Naive B cell (primary cell): ENCODE measurements at regions not wholly inside any gene's neighbourhood (a gene's known extent, or its start where the extent isn't known, plus 50 kb on each side); places are given as distances from the start of the nearest gene placed in this dataset.
A peak's percentile ranks its signal among the peaks of the same experiment; 100 is the strongest.

Experiments used
- ATAC-seq, 2 donors: fragments of 150-1000 bp; cut with Tn5 transposase; 2 replicates each; pipeline ENCODE4 v1.10.0; 2021; ENCODE audit warnings: low read depth in 2 of 2, mild to moderate bottlenecking in 2 of 2, moderate library complexity in 2 of 2
- DNase-seq: peaks from one replicate; pipeline ENCODE4 v3.0.0; 2022
- H3K27ac Mint-ChIP-seq, 6 donors: one replicate each; pipeline ENCODE4 v1.8.0; 2020 to 2022; ENCODE audit warnings: mild to moderate bottlenecking in 6 of 6, mixed read lengths in 6 of 6, moderate library complexity in 5 of 6, inconsistent platforms in 2 of 6
- H3K27me3 Mint-ChIP-seq, 3 donors: one replicate each; pipeline ENCODE4 v1.8.0; 2021 to 2022; ENCODE audit warnings: mixed read lengths in 3 of 3, mild to moderate bottlenecking in 1 of 3
- H3K36me3 Mint-ChIP-seq, 2 donors: one replicate each; pipeline ENCODE4 v1.8.0; 2020 to 2022; ENCODE audit warnings: mixed read lengths in 2 of 2, inconsistent platforms in 1 of 2, mild to moderate bottlenecking in 1 of 2
- H3K4me1 Mint-ChIP-seq, 3 donors: one replicate each; pipeline ENCODE4 v1.8.0; 2020 to 2022; ENCODE audit warnings: mixed read lengths in 3 of 3, inconsistent platforms in 1 of 3, mild to moderate bottlenecking in 1 of 3, moderate library complexity in 1 of 3
- H3K4me3 Mint-ChIP-seq, 8 donors: one replicate each; pipeline ENCODE4 v1.8.0; 2020 to 2022; ENCODE audit warnings: mild to moderate bottlenecking in 8 of 8, mixed read lengths in 8 of 8, moderate library complexity in 8 of 8, inconsistent platforms in 2 of 8
- H3K9me3 Mint-ChIP-seq, 7 donors: one replicate each; pipeline ENCODE4 v1.8.0; 2020 to 2022; ENCODE audit warnings: mixed read lengths in 7 of 7, mild to moderate bottlenecking in 5 of 7, inconsistent platforms in 2 of 7, moderate library complexity in 1 of 7

- DNase-seq: no peak
- Mint-ChIP-seq H3K36me3 (no peaks in the 10 kb centered on the region), H3K27ac (no peak overlapping the region), H3K9me3 (no peaks in the 10 kb centered on the region), H3K27me3 (peaks cover 3 to 6% (median 6%) of the 10 kb centered on the region in 3 donors), H3K4me1 (peaks cover 4 to 8% (median 7%) of the 10 kb centered on the region in 3 donors), H3K4me3 (peak overlapping the region in 1 of 8 donors; percentile 15)
- no peak for ATAC-seq
Observed at GRCh38 chr1:228935855-228936727, 200.8 kb downstream of the RHOU start.

- Mint-ChIP-seq H3K9me3 (no peaks in the 10 kb centered on the region), H3K4me3 (peak overlapping the region in 1 of 8 donors; percentile 25)
Observed at GRCh38 chr1:228936881-228937280, 201.6 kb downstream of the RHOU start.

GRCh38 chr1:228937351-228937750 is 202.1 kb downstream of the RHOU start:
- Mint-ChIP-seq H3K27me3 (peaks cover 0 to 6% (median 6%) of the 10 kb centered on the region in 3 donors), H3K4me3 (no peak overlapping the region), H3K4me1 (peaks cover 4 to 8% (median 7%) of the 10 kb centered on the region in 3 donors), H3K9me3 (no peaks in the 10 kb centered on the region), H3K36me3 (no peaks in the 10 kb centered on the region), H3K27ac (no peak overlapping the region)
- no peak for DNase-seq
- no peak for ATAC-seq

More at GRCh38 chr1:228936881-228937280, 201.6 kb downstream of the RHOU start:
- H3K27ac Mint-ChIP-seq: no peak overlapping the region
- H3K36me3 Mint-ChIP-seq: no peaks in the 10 kb centered on the region
- no peak for ATAC-seq
- peaks cover 4 to 8% (median 7%) of the 10 kb centered on the region in 3 donors for H3K4me1 Mint-ChIP-seq
- no peak for DNase-seq
- H3K27me3 Mint-ChIP-seq: peaks cover 0 to 6% (median 6%) of the 10 kb centered on the region in 3 donors

GRCh38 chr1:228937851-228938536 is 202.7 kb downstream of the RHOU start:
- Mint-ChIP-seq H3K9me3 (no peaks in the 10 kb centered on the region), H3K27me3 (peaks cover 0 to 6% (median 6%) of the 10 kb centered on the region in 3 donors), H3K4me1 (peaks cover 4 to 8% (median 7%) of the 10 kb centered on the region in 3 donors), H3K4me3 (no peak overlapping the region), H3K36me3 (no peaks in the 10 kb centered on the region), H3K27ac (no peak overlapping the region)
- no peak for DNase-seq
- no peak for ATAC-seq

- peak overlapping the region in 1 of 6 donors; percentile 23 for H3K27ac Mint-ChIP-seq
- no peak overlapping the region for H3K4me3 Mint-ChIP-seq
- H3K36me3 Mint-ChIP-seq: no peaks in the 10 kb centered on the region
- H3K27me3 Mint-ChIP-seq: peaks cover 0 to 6% (median 6%) of the 10 kb centered on the region in 3 donors
- H3K9me3 Mint-ChIP-seq: no peaks in the 10 kb centered on the region
- peaks cover 4 to 8% (median 7%) of the 10 kb centered on the region in 3 donors for H3K4me1 Mint-ChIP-seq
- DNase-seq: no peak
- ATAC-seq: no peak
Observed at GRCh38 chr1:228938537-228938901, 203.2 kb downstream of the RHOU start.

GRCh38 chr1:228939001-228939691 is 203.9 kb downstream of the RHOU start:
- DNase-seq: no peak
- H3K27me3 Mint-ChIP-seq: no peaks in the 10 kb centered on the region
- no peaks in the 10 kb centered on the region for H3K36me3 Mint-ChIP-seq
- no peak for ATAC-seq
- H3K4me3 Mint-ChIP-seq: no peak overlapping the region
- H3K9me3 Mint-ChIP-seq: no peaks in the 10 kb centered on the region
- peak overlapping the region in 1 of 6 donors; percentile 19 for H3K27ac Mint-ChIP-seq
- peaks cover 4 to 8% (median 7%) of the 10 kb centered on the region in 3 donors for H3K4me1 Mint-ChIP-seq

- Mint-ChIP-seq H3K4me1 (peaks cover 4 to 8% (median 7%) of the 10 kb centered on the region in 3 donors), H3K36me3 (no peaks in the 10 kb centered on the region), H3K27ac (peak overlapping the region in 1 of 6 donors; percentile 35), H3K27me3 (no peaks in the 10 kb centered on the region), H3K9me3 (no peaks in the 10 kb centered on the region), H3K4me3 (no peak overlapping the region)
- DNase-seq (no peak), ATAC-seq (no peak)
Observed at GRCh38 chr1:228939881-228940392, 204.7 kb downstream of the RHOU start.

GRCh38 chr1:228940526-228940925 is 205.2 kb downstream of the RHOU start:
- Mint-ChIP-seq H3K9me3 (no peaks in the 10 kb centered on the region), H3K36me3 (no peaks in the 10 kb centered on the region), H3K27ac (no peak overlapping the region), H3K4me1 (peaks cover 4 to 8% (median 7%) of the 10 kb centered on the region in 3 donors), H3K4me3 (no peak overlapping the region), H3K27me3 (no peaks in the 10 kb centered on the region)
- ATAC-seq (no peak), DNase-seq (no peak)

- Mint-ChIP-seq H3K4me1 (peaks cover 4 to 8% (median 7%) of the 10 kb centered on the region in 3 donors), H3K36me3 (no peaks in the 10 kb centered on the region), H3K4me3 (no peak overlapping the region), H3K27ac (no peak overlapping the region), H3K27me3 (no peaks in the 10 kb centered on the region), H3K9me3 (no peaks in the 10 kb centered on the region)
- DNase-seq (no peak), ATAC-seq (no peak)
Observed at GRCh38 chr1:228940926-228941325, 205.6 kb downstream of the RHOU start.

- Mint-ChIP-seq H3K9me3 (no peaks in the 10 kb centered on the region), H3K4me1 (peaks cover 4 to 8% (median 7%) of the 10 kb centered on the region in 3 donors), H3K27me3 (no peaks in the 10 kb centered on the region), H3K27ac (no peak overlapping the region), H3K36me3 (no peaks in the 10 kb centered on the region), H3K4me3 (no peak overlapping the region)
- DNase-seq (no peak), ATAC-seq (no peak)
Observed at GRCh38 chr1:228941666-228942065, 206.4 kb downstream of the RHOU start.

GRCh38 chr1:228943436-228943835 is 208.2 kb downstream of the RHOU start:
- no peak overlapping the region for H3K27ac Mint-ChIP-seq
- peaks cover 0 to 3% (median 2%) of the 10 kb centered on the region in 3 donors for H3K4me1 Mint-ChIP-seq
- no peaks in the 10 kb centered on the region for H3K36me3 Mint-ChIP-seq
- ATAC-seq (no peak), DNase-seq (no peak)
- no peaks in the 10 kb centered on the region for H3K9me3 Mint-ChIP-seq
- no peak overlapping the region for H3K4me3 Mint-ChIP-seq
- no peaks in the 10 kb centered on the region for H3K27me3 Mint-ChIP-seq

GRCh38 chr1:228944296-228944695 is 209.0 kb downstream of the RHOU start:
- no peaks in the 10 kb centered on the region for H3K36me3 Mint-ChIP-seq
- no peak overlapping the region for H3K27ac Mint-ChIP-seq
- H3K27me3 Mint-ChIP-seq: no peaks in the 10 kb centered on the region
- no peak overlapping the region for H3K4me3 Mint-ChIP-seq
- DNase-seq (no peak), ATAC-seq (no peak)
- H3K9me3 Mint-ChIP-seq: no peaks in the 10 kb centered on the region
- no peaks in the 10 kb centered on the region for H3K4me1 Mint-ChIP-seq

GRCh38 chr1:228944935-228945371 is 209.7 kb downstream of the RHOU start:
- no peaks in the 10 kb centered on the region for H3K4me1 Mint-ChIP-seq
- H3K4me3 Mint-ChIP-seq: no peak overlapping the region
- no peak overlapping the region for H3K27ac Mint-ChIP-seq
- no peaks in the 10 kb centered on the region for H3K9me3 Mint-ChIP-seq
- DNase-seq (no peak), ATAC-seq (no peak)
- no peaks in the 10 kb centered on the region for H3K27me3 Mint-ChIP-seq
- H3K36me3 Mint-ChIP-seq: no peaks in the 10 kb centered on the region
